Stomach smooth muscle (tissue), 2 donors: ENCODE measurements at regions not wholly inside any gene's neighbourhood (a gene's known extent, or its start where the extent isn't known, plus 50 kb on each side); places are given as distances from the start of the nearest gene placed in this dataset.
"Not testable (repeated sequence)": the region's sequence is repeated elsewhere in the genome, so short reads cannot be mapped to it uniquely, and the experiment has no call there.

Experiments used
- H3K27ac ChIP-seq: one replicate; pipeline ENCODE4 v1.7.0; 2013; ENCODE audit warnings: mild to moderate bottlenecking, low read length, inconsistent platforms
- H3K27me3 ChIP-seq, 2 donors: one replicate each; pipeline ENCODE4 v1.7.0; 2013; ENCODE audit warnings: low read length in 2 of 2; ENCODE audit not compliant: insufficient read depth in 2 of 2, control insufficient read depth in 1 of 2
- H3K36me3 ChIP-seq, 2 donors: one replicate each; pipeline ENCODE4 v1.7.0; 2013; ENCODE audit warnings: low read length in 2 of 2; ENCODE audit not compliant: control insufficient read depth in 2 of 2, insufficient read depth in 2 of 2
- H3K4me1 ChIP-seq: one replicate; pipeline ENCODE4 v1.7.0; 2013; ENCODE audit warnings: low read length; ENCODE audit not compliant: control insufficient read depth, insufficient read depth
- H3K4me3 ChIP-seq, 2 donors: one replicate each; pipeline ENCODE4 v1.7.0; 2013; ENCODE audit warnings: low read length in 2 of 2
- H3K9ac ChIP-seq, 2 donors: one replicate each; pipeline ENCODE4 v1.7.0; 2013; ENCODE audit warnings: low read length in 2 of 2, mild to moderate bottlenecking in 1 of 2
- H3K9me3 ChIP-seq, 2 donors: one replicate each; pipeline ENCODE4 v1.7.0; 2013; ENCODE audit warnings: low read length in 2 of 2; ENCODE audit not compliant: control insufficient read depth in 2 of 2
- donor health status: healthy.
- donor health status: Pancreatic carcinoma.

GRCh38 chr2:143840601-143841000 lies 679.3 kb downstream of the ZEB2 start:
- Histone ChIP-seq H3K4me3 (no peak overlapping the region), H3K27me3 (no peaks in the 10 kb centered on the region), H3K9me3 (peaks cover 0 to 4% of the 10 kb centered on the region in 2 donors), H3K9ac (no peak overlapping the region), H3K4me1 (no peaks in the 10 kb centered on the region), H3K36me3 (no peaks in the 10 kb centered on the region), H3K27ac (no peak overlapping the region)

- Histone ChIP-seq H3K27me3 (no peaks in the 10 kb centered on the region), H3K4me1 (no peaks in the 10 kb centered on the region), H3K9me3 (peaks cover 0 to 4% of the 10 kb centered on the region in 2 donors), H3K9ac (no peak overlapping the region), H3K27ac (no peak overlapping the region), H3K4me3 (no peak overlapping the region), H3K36me3 (no peaks in the 10 kb centered on the region)
Observed at GRCh38 chr2:143840194-143840593, 679.7 kb downstream of the ZEB2 start.

GRCh38 chr2:143839456-143839855 lies 680.5 kb downstream of the ZEB2 start:
- Histone ChIP-seq H3K9me3 (peaks cover 0 to 4% of the 10 kb centered on the region in 2 donors), H3K36me3 (no peaks in the 10 kb centered on the region), H3K4me1 (no peaks in the 10 kb centered on the region), H3K9ac (no peak overlapping the region), H3K4me3 (no peak overlapping the region), H3K27me3 (no peaks in the 10 kb centered on the region), H3K27ac (no peak overlapping the region)

- H3K27ac ChIP-seq, H3K9me3 ChIP-seq, H3K4me1 ChIP-seq, H3K9ac ChIP-seq, H3K36me3 ChIP-seq, H3K4me3 ChIP-seq, H3K27me3 ChIP-seq: not testable (repeated sequence)
Observed at GRCh38 chr2:143837055-143837454, 682.9 kb downstream of the ZEB2 start.

- H3K9ac ChIP-seq: no peak overlapping the region
- H3K27me3 ChIP-seq: no peaks in the 10 kb centered on the region
- H3K4me3 ChIP-seq: no peak overlapping the region
- H3K27ac ChIP-seq: no peak overlapping the region
- no peaks in the 10 kb centered on the region for H3K4me1 ChIP-seq
- no peaks in the 10 kb centered on the region for H3K9me3 ChIP-seq
- H3K36me3 ChIP-seq: no peaks in the 10 kb centered on the region
Observed at GRCh38 chr2:143835481-143835880, 684.4 kb downstream of the ZEB2 start.

- Histone ChIP-seq H3K27me3 (no peaks in the 10 kb centered on the region), H3K36me3 (no peaks in the 10 kb centered on the region), H3K9ac (no peak overlapping the region), H3K4me3 (no peak overlapping the region), H3K27ac (no peak overlapping the region), H3K4me1 (no peaks in the 10 kb centered on the region), H3K9me3 (no peaks in the 10 kb centered on the region)
Observed at GRCh38 chr2:143833015-143833660, 686.8 kb downstream of the ZEB2 start.

- H3K27ac ChIP-seq: no peak overlapping the region
- no peaks in the 10 kb centered on the region for H3K27me3 ChIP-seq
- no peak overlapping the region for H3K4me3 ChIP-seq
- no peaks in the 10 kb centered on the region for H3K9me3 ChIP-seq
- no peaks in the 10 kb centered on the region for H3K4me1 ChIP-seq
- no peaks in the 10 kb centered on the region for H3K36me3 ChIP-seq
- no peak overlapping the region for H3K9ac ChIP-seq
Observed at GRCh38 chr2:143830476-143830875, 689.4 kb downstream of the ZEB2 start.

- Histone ChIP-seq H3K4me1 (no peaks in the 10 kb centered on the region), H3K36me3 (no peaks in the 10 kb centered on the region), H3K4me3 (no peak overlapping the region), H3K9me3 (no peaks in the 10 kb centered on the region), H3K27me3 (no peaks in the 10 kb centered on the region), H3K9ac (no peak overlapping the region), H3K27ac (no peak overlapping the region)
Observed at GRCh38 chr2:143828763-143829537, 691.0 kb downstream of the ZEB2 start.

- no peaks in the 10 kb centered on the region for H3K9me3 ChIP-seq
- no peaks in the 10 kb centered on the region for H3K27me3 ChIP-seq
Observed at GRCh38 chr2:143824791-143825190, 695.1 kb downstream of the ZEB2 start.

GRCh38 chr2:143823876-143824275 lies 694.7 kb downstream of the ARHGAP15 start:
- Histone ChIP-seq H3K27me3 (no peaks in the 10 kb centered on the region), H3K36me3 (no peaks in the 10 kb centered on the region), H3K27ac (no peak overlapping the region), H3K4me1 (no peaks in the 10 kb centered on the region), H3K4me3 (no peak overlapping the region), H3K9ac (no peak overlapping the region), H3K9me3 (no peaks in the 10 kb centered on the region)

More at GRCh38 chr2:143824791-143825190, 695.1 kb downstream of the ZEB2 start:
- no peak overlapping the region for H3K4me3 ChIP-seq
- no peak overlapping the region for H3K9ac ChIP-seq
- H3K4me1 ChIP-seq: no peaks in the 10 kb centered on the region
- no peak overlapping the region for H3K27ac ChIP-seq
- H3K36me3 ChIP-seq: no peaks in the 10 kb centered on the region

- Histone ChIP-seq H3K9ac (no peak overlapping the region), H3K27me3 (no peaks in the 10 kb centered on the region), H3K4me1 (no peaks in the 10 kb centered on the region), H3K4me3 (no peak overlapping the region), H3K27ac (no peak overlapping the region), H3K9me3 (no peaks in the 10 kb centered on the region), H3K36me3 (no peaks in the 10 kb centered on the region)
Observed at GRCh38 chr2:143823296-143823695, 694.1 kb downstream of the ARHGAP15 start.
